GM23248 (cell line): ENCODE measurements at regions not wholly inside any gene's neighbourhood (a gene's known extent, or its start where the extent isn't known, plus 50 kb on each side); places are given as distances from the start of the nearest gene placed in this dataset.

Experiments used
- DNase-seq: peaks from one replicate; pipeline ENCODE4 v3.0.0-alpha.2; 2015
- H2AFZ ChIP-seq: fragments of 200-600 bp; sonication (generic); 2 replicates; pipeline ENCODE4 v1.6.1; 2016; ENCODE audit warnings: antibody characterized with exemption
- H3F3A ChIP-seq: fragments of 200-600 bp; sonication (generic); 2 replicates; pipeline ENCODE4 v1.6.1; 2016; ENCODE audit warnings: mild to moderate bottlenecking, antibody characterized with exemption, mixed run types; ENCODE audit not compliant: insufficient read depth
- H3K27ac ChIP-seq: fragments of 200-600 bp; sonication (generic); 2 replicates; pipeline ENCODE4 v1.5.1; 2016; ENCODE audit warnings: mild to moderate bottlenecking
- H3K27me3 ChIP-seq: fragments of 200-600 bp; sonication (generic); replicated peaks from 2 replicates; pipeline ENCODE4 v1.6.1; 2016; ENCODE audit warnings: mild to moderate bottlenecking; ENCODE audit not compliant: insufficient read depth
- H3K36me3 ChIP-seq: fragments of 200-600 bp; sonication (generic); 2 replicates; pipeline ENCODE4 v1.6.1; 2016; ENCODE audit warnings: low read depth, mild to moderate bottlenecking
- H3K4me1 ChIP-seq: fragments of 200-600 bp; sonication (generic); 2 replicates; pipeline ENCODE4 v1.6.1; 2016; ENCODE audit warnings: mild to moderate bottlenecking; ENCODE audit not compliant: insufficient read depth
- H3K4me2 ChIP-seq: fragments of 200-600 bp; sonication (generic); one replicate; pipeline ENCODE4 v1.6.1; 2016; ENCODE audit warnings: mild to moderate bottlenecking; ENCODE audit not compliant: unreplicated experiment
- H3K4me3 ChIP-seq: fragments of 200-600 bp; sonication (generic); 2 replicates; pipeline ENCODE4 v1.5.1; 2016; ENCODE audit warnings: mild to moderate bottlenecking
- H3K79me2 ChIP-seq: fragments of 200-600 bp; sonication (generic); 2 replicates; pipeline ENCODE4 v1.6.1; 2016; ENCODE audit warnings: mild to moderate bottlenecking; ENCODE audit not compliant: insufficient read depth
- H3K9ac ChIP-seq: fragments of 200-600 bp; sonication (generic); 2 replicates; pipeline ENCODE4 v1.6.1; 2016; ENCODE audit warnings: mild to moderate bottlenecking
- H3K9me2 ChIP-seq: fragments of 200-600 bp; sonication (generic); 2 replicates; pipeline ENCODE4 v1.6.1; 2016; ENCODE audit warnings: mixed run types, mild to moderate bottlenecking, moderate library complexity; ENCODE audit not compliant: insufficient read depth
- H3K9me3 ChIP-seq: fragments of 200-600 bp; sonication (generic); one replicate; pipeline ENCODE4 v1.6.1; 2017; ENCODE audit warnings: low read depth
- H4K20me1 ChIP-seq: fragments of 200-600 bp; sonication (generic); 2 replicates; pipeline ENCODE4 v1.6.0; 2016; ENCODE audit not compliant: insufficient read depth
- EZH2 ChIP-seq: fragments of 200-600 bp; sonication (generic); IDR thresholded peaks from 2 replicates; pipeline ENCODE4 v1.6.1; 2018; ENCODE audit warnings: antibody characterized with exemption, mild to moderate bottlenecking; ENCODE audit not compliant: insufficient read depth, poor library complexity, severe bottlenecking
- EZH2phosphoT487 ChIP-seq: fragments of 200-600 bp; sonication (generic); IDR thresholded peaks from 2 replicates; pipeline ENCODE4 v1.6.1; 2018; ENCODE audit warnings: antibody characterized with exemption, moderate library complexity, mild to moderate bottlenecking, low read depth; ENCODE audit not compliant: insufficient read depth
- WGBS, 2 experiments: methylation state at CpG; one replicate each; pipeline ENCODE4 v1.1.6; 2015 to 2017; ENCODE audit warnings: low lambda C conversion rate in 2 of 2, low coverage in 1 of 2; ENCODE audit errors: missing lambda C conversion rate in 2 of 2; 5-methylcytosine and 5-hydroxymethylcytosine counted together
- in situ Hi-C: fragments of 300-500 bp; cut with MboI; formaldehyde crosslinking; loops from 2 replicates; pipeline ENCODE4 v1.15.0; 2020

- Histone ChIP-seq H3K27ac (no peak overlapping the region), H3K36me3 (no peaks in the 10 kb centered on the region), H2AFZ (no peak overlapping the region), H3K9me2 (no peaks in the 10 kb centered on the region), H3K4me3 (no peak overlapping the region), H3F3A (no peaks in the 10 kb centered on the region), H3K9me3 (no peaks in the 10 kb centered on the region), H3K27me3 (no peaks in the 10 kb centered on the region), H3K9ac (no peak overlapping the region), H3K4me1 (no peaks in the 10 kb centered on the region), H3K4me2 (no peak overlapping the region), H3K79me2 (no peaks in the 10 kb centered on the region), H4K20me1 (no peaks in the 10 kb centered on the region)
- 54 to 56% methylated on average over 5 of the region's 5 CpGs for WGBS, 2 experiments
- TF ChIP-seq EZH2phosphoT487 = no peak
- TF ChIP-seq EZH2 = no peak
- peak; percentile 3 for DNase-seq
- in situ Hi-C loops = no loop called here
These were observed 999.4 kb downstream of the GLUD2 start for GRCh38 chrX:122046815-122047214.

DNA sequence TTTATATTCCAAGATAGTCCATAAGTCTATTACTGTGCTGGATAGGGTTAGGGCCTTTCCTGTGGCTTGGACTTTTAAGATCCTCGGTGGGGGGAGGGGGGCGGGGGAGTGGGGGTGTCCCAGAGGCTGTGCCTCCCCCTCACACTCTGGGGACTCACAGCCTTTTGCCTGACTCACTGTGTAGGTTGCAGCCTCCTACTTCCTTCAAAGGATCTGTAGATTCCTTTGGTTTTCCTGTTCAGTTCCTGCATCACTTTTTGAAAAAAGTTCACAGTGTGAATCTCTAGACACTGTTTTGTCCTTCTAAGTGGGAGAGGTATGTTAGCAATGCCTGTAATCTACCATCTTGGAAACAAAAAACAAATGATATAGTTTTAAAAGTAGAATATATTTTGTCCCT is 999.9 kb downstream of the GLUD2 start:
- Histone ChIP-seq H3K27ac (no peak overlapping the region), H3F3A (no peaks in the 10 kb centered on the region), H3K27me3 (no peaks in the 10 kb centered on the region), H3K4me3 (no peak overlapping the region), H3K9me3 (no peaks in the 10 kb centered on the region), H3K9ac (no peak overlapping the region), H4K20me1 (no peaks in the 10 kb centered on the region), H3K9me2 (no peaks in the 10 kb centered on the region), H3K36me3 (no peaks in the 10 kb centered on the region), H2AFZ (no peak overlapping the region), H3K79me2 (no peaks in the 10 kb centered on the region), H3K4me2 (no peak overlapping the region), H3K4me1 (no peaks in the 10 kb centered on the region)
- in situ Hi-C loops = no loop called here
- DNase-seq = no peak
- TF ChIP-seq EZH2phosphoT487 (no peak), EZH2 (no peak)
- 0% methylated on average over 2 of the region's 2 CpGs; no CpG with 5 or more reads in 1 of the 2 experiments for WGBS, 2 experiments

DNA sequence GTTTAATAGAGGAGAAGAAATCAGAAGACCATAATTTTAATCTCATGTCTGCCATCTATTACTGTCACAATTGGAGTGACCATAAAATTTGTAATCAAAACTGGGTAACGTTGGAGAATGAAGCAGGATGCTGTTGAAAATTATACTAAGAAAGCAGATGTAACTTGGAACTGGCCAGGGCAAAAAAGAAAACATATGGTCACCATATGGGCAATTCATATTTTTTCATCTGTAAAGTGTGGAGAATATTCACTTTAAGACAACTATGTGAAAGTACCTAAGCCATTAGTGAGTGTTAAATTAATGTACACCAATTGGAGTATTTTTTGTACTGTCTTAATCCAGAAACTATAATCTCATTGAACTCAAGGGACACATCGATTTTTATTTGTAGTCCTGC is 1008.0 kb downstream of the GLUD2 start:
- H3F3A ChIP-seq = no peaks in the 10 kb centered on the region
- H3K27ac ChIP-seq = no peak overlapping the region
- WGBS, 2 experiments = 0 to 3% methylated on average over 1 to 2 of the region's 2 CpGs
- no peak overlapping the region for H2AFZ ChIP-seq
- H3K9me3 ChIP-seq = no peaks in the 10 kb centered on the region
- TF ChIP-seq EZH2phosphoT487 (no peak), EZH2 (no peak)
- no peaks in the 10 kb centered on the region for H3K27me3 ChIP-seq
- H3K79me2 ChIP-seq = no peaks in the 10 kb centered on the region
- H4K20me1 ChIP-seq = no peaks in the 10 kb centered on the region
- DNase-seq = no peak
- no peak overlapping the region for H3K4me3 ChIP-seq
- H3K36me3 ChIP-seq = no peaks in the 10 kb centered on the region
- no peak overlapping the region for H3K4me2 ChIP-seq
- no peak overlapping the region for H3K9ac ChIP-seq
- H3K4me1 ChIP-seq = no peaks in the 10 kb centered on the region
- no peaks in the 10 kb centered on the region for H3K9me2 ChIP-seq
- in situ Hi-C loops = no loop called here

DNA sequence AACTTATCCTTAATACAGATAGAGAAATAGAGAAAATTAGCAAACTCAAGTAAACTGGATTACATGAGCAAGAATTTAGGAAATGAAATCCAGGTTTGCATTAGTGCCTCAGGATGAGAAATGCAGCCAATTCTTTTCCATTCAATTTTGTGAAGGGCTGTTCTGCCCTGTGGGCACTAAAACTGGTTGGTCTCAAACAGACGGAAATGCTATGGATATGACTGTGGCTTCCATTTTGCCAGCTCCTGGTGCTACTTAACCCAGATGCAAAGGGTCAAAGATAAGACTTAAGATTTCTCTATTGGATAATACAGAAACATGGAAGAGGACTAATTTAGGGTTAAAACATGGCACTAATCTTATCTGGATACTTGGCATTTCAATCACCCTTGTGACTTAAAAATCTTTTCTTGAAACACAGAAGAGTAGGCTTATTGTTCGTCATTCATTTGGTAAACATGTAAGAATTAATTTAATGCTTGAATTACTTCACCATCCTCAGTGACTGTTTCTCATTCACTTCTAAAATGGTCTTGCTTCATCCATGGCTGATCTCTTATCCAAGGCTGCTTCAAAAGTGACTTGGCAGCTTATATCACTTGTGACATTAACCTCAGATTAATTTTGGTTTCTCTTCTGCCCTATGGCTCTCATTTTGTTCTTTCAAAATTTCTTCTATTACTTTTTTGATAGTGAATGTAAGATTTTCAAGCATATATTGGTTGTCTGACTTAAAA is 1008.7 kb downstream of the GLUD2 start:
- no peaks in the 10 kb centered on the region for H3K79me2 ChIP-seq
- no peak overlapping the region for H2AFZ ChIP-seq
- 5 to 7% methylated on average over 2 of the region's 2 CpGs for WGBS, 2 experiments

More for the DNA sequence above, 1008.7 kb downstream of the GLUD2 start:
- Histone ChIP-seq H4K20me1 (no peaks in the 10 kb centered on the region), H3F3A (no peaks in the 10 kb centered on the region), H3K27me3 (no peaks in the 10 kb centered on the region), H3K36me3 (no peaks in the 10 kb centered on the region), H3K4me3 (no peak overlapping the region), H3K27ac (no peak overlapping the region), H3K9ac (no peak overlapping the region), H3K9me2 (no peaks in the 10 kb centered on the region), H3K4me1 (no peaks in the 10 kb centered on the region), H3K4me2 (no peak overlapping the region), H3K9me3 (no peaks in the 10 kb centered on the region)
- TF ChIP-seq EZH2 (no peak), EZH2phosphoT487 (no peak)
- in situ Hi-C loops = no loop called here
- no peak for DNase-seq
